H1 (cell line): ENCODE measurements at regions not wholly inside any gene's neighbourhood (a gene's known extent, or its start where the extent isn't known, plus 50 kb on each side); places are given as distances from the start of the nearest gene placed in this dataset.

Experiments used
- CTCF ChIA-PET: fragments of 300-600 bp; sonication (Branson Sonifier 250); formaldehyde crosslinking; loops from one replicate; lab custom pipeline; 2021; ENCODE audit not compliant: partially characterized antibody; lab: Charles Lee
- POLR2A ChIA-PET: fragments of 300-600 bp; sonication (Branson Sonifier 250); formaldehyde crosslinking; loops from one replicate; lab custom pipeline; 2021; ENCODE audit warnings: inconsistent platforms; ENCODE audit not compliant: partially characterized antibody; lab: Charles Lee
- DNase-seq, 2 experiments: peaks; one replicate each; pipeline versions ENCODE4 v3.0.0 to v3.0.0-alpha.2; 2010 to 2022; ENCODE audit warnings: low spot score in 2 of 2, low read depth in 1 of 2, mixed read lengths in 1 of 2
- FAIRE-seq: peaks from 2 replicates; lab custom pipeline; 2011; peaks lifted over from hg19 to GRCh38; lab: Jason Lieb, UNC
- H2AFZ ChIP-seq: 2 replicates; pipeline ENCODE4 v1.8.1; 2012; ENCODE audit warnings: low read length, inconsistent platforms
- H2AK5ac ChIP-seq: 2 replicates; pipeline ENCODE4 v1.6.1; 2013; ENCODE audit warnings: low read depth, low read length
- H2BK120ac ChIP-seq: replicated peaks from 2 replicates; pipeline ENCODE3; 2013; ENCODE audit warnings: low read depth, low read length, inconsistent platforms
- H2BK12ac ChIP-seq: 2 replicates; pipeline ENCODE4 v1.6.1; 2013; ENCODE audit warnings: low read depth, low read length
- H2BK15ac ChIP-seq: 2 replicates; pipeline ENCODE4 v1.6.1; 2013; ENCODE audit warnings: low read length
- H2BK20ac ChIP-seq: 2 replicates; pipeline ENCODE4 v1.6.1; 2013; ENCODE audit warnings: low read length
- H2BK5ac ChIP-seq: 2 replicates; pipeline ENCODE4 v1.6.1; 2013; ENCODE audit warnings: low read depth, low read length
- H3K14ac ChIP-seq: 2 replicates; pipeline ENCODE4 v1.6.1; 2013; ENCODE audit warnings: inconsistent platforms; ENCODE audit not compliant: insufficient read length
- H3K18ac ChIP-seq: 2 replicates; pipeline ENCODE4 v1.6.1; 2013; ENCODE audit warnings: low read length; ENCODE audit errors: extremely low read depth
- H3K23ac ChIP-seq: 2 replicates; pipeline ENCODE4 v1.6.1; 2013; ENCODE audit warnings: inconsistent platforms; ENCODE audit not compliant: insufficient read length
- H3K23me2 ChIP-seq: 2 replicates; pipeline ENCODE4 v1.6.1; 2013; ENCODE audit warnings: low read depth, low read length
- H3K27ac ChIP-seq: 2 replicates; pipeline ENCODE4 v1.6.1; 2011; ENCODE audit warnings: low read depth, low read length, inconsistent platforms
- H3K27me3 ChIP-seq, 4 experiments: replicated peaks in 1 of 4; 1 replicate in 1 of 4; 2 replicates in 3 of 4; pipeline versions ENCODE4 v1.6.1 to v1.8.1; 2011 to 2013; ENCODE audit warnings: low read length in 3 of 4, mild to moderate bottlenecking in 3 of 4, inconsistent platforms in 2 of 4, mixed read lengths in 2 of 4, moderate library complexity in 1 of 4; ENCODE audit not compliant: control insufficient read depth in 3 of 4, insufficient read depth in 3 of 4; ENCODE audit errors: extremely low read depth in 1 of 4
- H3K36me3 ChIP-seq, 4 experiments: 2 replicates each; pipeline versions ENCODE4 v1.6.1 to v1.8.1; 2011 to 2013; ENCODE audit warnings: mild to moderate bottlenecking in 4 of 4, low read length in 3 of 4, moderate library complexity in 2 of 4, control low read depth in 1 of 4, inconsistent platforms in 1 of 4; ENCODE audit not compliant: insufficient read depth in 4 of 4, control insufficient read depth in 2 of 4
- H3K4ac ChIP-seq: replicated peaks from 2 replicates; pipeline ENCODE3; 2013; ENCODE audit warnings: low read length, low read depth, mixed read lengths, inconsistent platforms; ENCODE audit not compliant: insufficient read length
- H3K4me1 ChIP-seq, 4 experiments: replicated peaks in 1 of 4; 1 replicate in 1 of 4; 2 replicates in 3 of 4; pipeline versions ENCODE4 v1.6.1 to v1.8.1; 2011 to 2013; ENCODE audit warnings: low read length in 3 of 4, inconsistent platforms in 2 of 4, mixed read lengths in 1 of 4; ENCODE audit not compliant: insufficient read depth in 4 of 4, control insufficient read depth in 3 of 4
- H3K4me2 ChIP-seq, 2 experiments: 2 replicates each; pipeline versions ENCODE4 v1.6.1 to v1.8.1; 2011 to 2013; ENCODE audit warnings: low read depth in 2 of 2, low read length in 2 of 2, control low read depth in 1 of 2, inconsistent platforms in 1 of 2, mild to moderate bottlenecking in 1 of 2; ENCODE audit not compliant: insufficient read depth in 1 of 2
- H3K4me3 ChIP-seq, 4 experiments: fragments of 200-600, 300-600 bp in 1 of 4; sonication (generic), shearing (Covaris generic), sonication (Bioruptor Twin) in 1 of 4; 2 replicates each; pipeline versions ENCODE4 v1.5.1 to v1.8.1; 2011 to 2016; ENCODE audit warnings: low read length in 4 of 4, low read depth in 3 of 4, control low read depth in 2 of 4, inconsistent platforms in 2 of 4, mild to moderate bottlenecking in 2 of 4, mixed read lengths in 1 of 4, moderate library complexity in 1 of 4; ENCODE audit not compliant: insufficient read depth in 2 of 4; ENCODE audit errors: extremely low read depth in 1 of 4
- H3K56ac ChIP-seq: replicated peaks from 2 replicates; pipeline ENCODE3; 2013; ENCODE audit warnings: low read depth, mild to moderate bottlenecking, mixed read lengths, low read length, inconsistent platforms; ENCODE audit not compliant: insufficient read length
- H3K79me1 ChIP-seq: 2 replicates; pipeline ENCODE4 v1.6.1; 2013; ENCODE audit warnings: low read depth, low read length, control low read depth
- H3K79me2 ChIP-seq, 2 experiments: 2 replicates each; pipeline versions ENCODE4 v1.6.1 to v1.8.1; 2012 to 2013; ENCODE audit warnings: low read length in 2 of 2, mild to moderate bottlenecking in 2 of 2, inconsistent platforms in 1 of 2; ENCODE audit not compliant: insufficient read depth in 2 of 2, control insufficient read depth in 1 of 2
- H3K9ac ChIP-seq, 4 experiments: replicated peaks in 1 of 4; 1 replicate in 1 of 4; 2 replicates in 3 of 4; pipeline versions ENCODE4 v1.6.1 to v1.8.1; 2011 to 2013; ENCODE audit warnings: low read depth in 3 of 4, low read length in 3 of 4, control low read depth in 2 of 4, mild to moderate bottlenecking in 2 of 4, moderate library complexity in 2 of 4, inconsistent platforms in 1 of 4; ENCODE audit errors: extremely low read depth in 1 of 4
- H3K9me3 ChIP-seq, 2 experiments: 2 replicates each; pipeline versions ENCODE4 v1.6.1 to v1.8.1; 2012 to 2013; ENCODE audit warnings: mild to moderate bottlenecking in 2 of 2, moderate library complexity in 2 of 2, control low read depth in 1 of 2, inconsistent platforms in 1 of 2, low read depth in 1 of 2, low read length in 1 of 2, mixed read lengths in 1 of 2; ENCODE audit not compliant: insufficient read depth in 2 of 2
- H4K20me1 ChIP-seq, 2 experiments: replicated peaks in 1 of 2; 2 replicates each; pipeline versions ENCODE3 to v1.8.1; 2011 to 2013; ENCODE audit warnings: inconsistent platforms in 2 of 2, low read length in 2 of 2, mild to moderate bottlenecking in 1 of 2; ENCODE audit not compliant: insufficient read depth in 2 of 2, control insufficient read depth in 1 of 2
- H4K5ac ChIP-seq: 2 replicates; pipeline ENCODE4 v1.6.1; 2013; ENCODE audit warnings: low read length, low read depth, mixed read lengths, inconsistent platforms; ENCODE audit not compliant: insufficient read length
- H4K8ac ChIP-seq: 2 replicates; pipeline ENCODE4 v1.8.0; 2013; ENCODE audit warnings: mild to moderate bottlenecking, moderate library complexity, low read length, inconsistent platforms; ENCODE audit not compliant: insufficient read depth; ENCODE audit errors: extremely low read depth
- H4K91ac ChIP-seq: replicated peaks from 2 replicates; pipeline ENCODE3; 2013; ENCODE audit warnings: low read length, mixed read lengths, inconsistent platforms; ENCODE audit not compliant: insufficient read length
- ASH2L ChIP-seq: fragments of 200-600, 300-600 bp; sonication (generic); IDR thresholded peaks from one replicate; pipeline ENCODE4 v1.7.1; 2017; ENCODE audit warnings: low read length
- BCL11A ChIP-seq, 2 experiments: IDR thresholded peaks; one replicate each; pipeline ENCODE4 v1.6.1; 2011; ENCODE audit warnings: low read depth in 2 of 2, low read length in 2 of 2, mild to moderate bottlenecking in 2 of 2
- BRCA1 ChIP-seq: IDR thresholded peaks from 2 replicates; pipeline ENCODE4 v1.6.1; 2012; ENCODE audit warnings: low read depth, low read length, improper control_type of control experiment
- KDM4A ChIP-seq: IDR thresholded peaks from one replicate; pipeline ENCODE4 v1.7.1; 2012; ENCODE audit warnings: low read depth, mild to moderate bottlenecking, moderate library complexity, low read length, inconsistent platforms; ENCODE audit not compliant: severe bottlenecking
- SP2 ChIP-seq: IDR thresholded peaks from 2 replicates; pipeline ENCODE4 v1.6.1; 2012; ENCODE audit warnings: mild to moderate bottlenecking, low read length, inconsistent platforms
- WGBS, 2 experiments: shearing (Covaris generic) in 1 of 2; methylation state at CpG; one replicate each; pipeline versions ENCODE4 v1.1.6 to v1.1.7; 2013 to 2015; ENCODE audit warnings: low lambda C conversion rate in 2 of 2, mixed read lengths in 2 of 2, inconsistent platforms in 1 of 2, low coverage in 1 of 2, missing lambda C conversion rate in 1 of 2; ENCODE audit not compliant: insufficient replicate concordance in 2 of 2, insufficient coverage in 1 of 2, insufficient read length in 1 of 2; ENCODE audit errors: extremely low coverage in 1 of 2, missing lambda C conversion rate in 1 of 2; 5-methylcytosine and 5-hydroxymethylcytosine counted together
- TF ChIP-seq, protein P1 (sequence below): IDR thresholded peaks from 2 replicates; pipeline ENCODE4 v1.6.1; 2011; ENCODE audit warnings: low read length, improper control_type of control experiment
- TF ChIP-seq, protein P2 (sequence below): IDR thresholded peaks from 2 replicates; pipeline ENCODE4 v1.6.1; 2012; ENCODE audit warnings: inconsistent platforms
- TF ChIP-seq, protein P3 (sequence below): IDR thresholded peaks from 2 replicates; pipeline ENCODE4 v1.6.1; 2012; ENCODE audit warnings: low read length, inconsistent platforms

DNA sequence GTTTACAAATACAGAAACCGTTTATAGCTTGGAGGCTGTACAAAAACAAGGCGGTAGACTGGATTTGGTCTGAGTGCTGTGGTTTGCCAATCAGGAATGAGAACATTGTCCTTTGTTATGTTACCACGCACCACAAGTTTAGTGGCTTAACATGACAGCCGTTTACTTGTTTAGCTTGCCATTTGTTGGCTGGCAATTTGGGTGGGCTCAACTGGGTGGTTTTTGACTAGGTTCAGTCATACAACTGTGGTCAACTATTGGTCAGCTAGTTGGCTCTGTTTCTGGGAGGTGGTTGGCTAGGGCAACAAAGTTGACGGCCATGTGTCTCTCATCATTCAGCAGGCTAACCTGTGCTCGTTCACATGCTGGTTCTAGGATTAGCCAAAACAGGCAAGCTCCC lies 60.1 kb upstream of the SP8 start:
- no peak overlapping the region for H2BK5ac ChIP-seq
- no peak overlapping the region for H2AK5ac ChIP-seq
- no peak overlapping the region for H3K14ac ChIP-seq
- no peak overlapping the region for H3K4ac ChIP-seq
- FAIRE-seq (no peak), DNase-seq (no peak)
- no peaks in the 10 kb centered on the region for H3K9me3 ChIP-seq
- no peaks in the 10 kb centered on the region; the same call in 1 of the 2 replicates for H3K79me1 ChIP-seq
- no peak overlapping the region for H3K27ac ChIP-seq
- H3K9ac ChIP-seq, result no peak overlapping the region
- no peak overlapping the region for H2BK15ac ChIP-seq
- H2AFZ ChIP-seq, result no peak overlapping the region
- no peak overlapping the region for H3K4me2 ChIP-seq
- no peak overlapping the region for H4K5ac ChIP-seq
- no peaks in the 10 kb centered on the region for H4K20me1 ChIP-seq
- WGBS, 2 experiments, result 89% methylated on average over 6 of the region's 6 CpGs; no CpG with 5 or more reads in 1 of the 2 experiments
- H3K23me2 ChIP-seq, result no peaks in the 10 kb centered on the region
- POLR2A ChIA-PET, result interaction anchor here (1.6 kb wide), 1 partner anchor 27 kb away, joined by 4 read pairs; no protein-coding TSS in a partner anchor
- no peak overlapping the region for H4K91ac ChIP-seq
- H3K79me2 ChIP-seq, result no peaks in the 10 kb centered on the region; a peak in 1 of 4 replicates
- no peaks in the 10 kb centered on the region for H3K36me3 ChIP-seq
- H3K27me3 ChIP-seq, result no peaks in the 10 kb centered on the region
- CTCF ChIA-PET, result interaction anchor here (0.9 to 2.1 kb wide), 2 partner anchors 15 to 23 kb away, joined by 3 to 5 read pairs; no protein-coding TSS in a partner anchor
- no peak overlapping the region; the same call in 1 of the 2 replicates for H2BK20ac ChIP-seq
- H2BK12ac ChIP-seq, result no peak overlapping the region
- no peak overlapping the region for H3K23ac ChIP-seq
- H3K4me3 ChIP-seq, result no peak overlapping the region
- H3K4me1 ChIP-seq, result no peaks in the 10 kb centered on the region
- no peak overlapping the region for H3K18ac ChIP-seq
- no peak overlapping the region for H4K8ac ChIP-seq
- H2BK120ac ChIP-seq, result no peak overlapping the region
- no peak overlapping the region for H3K56ac ChIP-seq
- TF ChIP-seq BRCA1 (no peak), KDM4A (no peak), BCL11A (IDR thresholded peaks at IDR 0.05; ENCODE audit: low read depth in 2 of 2, low read length in 2 of 2) (no peak), SP2 (no peak), ASH2L (no peak)
- TF ChIP-seq, protein P1, sequence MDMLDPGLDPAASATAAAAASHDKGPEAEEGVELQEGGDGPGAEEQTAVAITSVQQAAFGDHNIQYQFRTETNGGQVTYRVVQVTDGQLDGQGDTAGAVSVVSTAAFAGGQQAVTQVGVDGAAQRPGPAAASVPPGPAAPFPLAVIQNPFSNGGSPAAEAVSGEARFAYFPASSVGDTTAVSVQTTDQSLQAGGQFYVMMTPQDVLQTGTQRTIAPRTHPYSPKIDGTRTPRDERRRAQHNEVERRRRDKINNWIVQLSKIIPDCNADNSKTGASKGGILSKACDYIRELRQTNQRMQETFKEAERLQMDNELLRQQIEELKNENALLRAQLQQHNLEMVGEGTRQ, result no peak
- TF ChIP-seq, protein P2, sequence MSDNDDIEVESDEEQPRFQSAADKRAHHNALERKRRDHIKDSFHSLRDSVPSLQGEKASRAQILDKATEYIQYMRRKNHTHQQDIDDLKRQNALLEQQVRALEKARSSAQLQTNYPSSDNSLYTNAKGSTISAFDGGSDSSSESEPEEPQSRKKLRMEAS, result no peak
- TF ChIP-seq, protein P3, sequence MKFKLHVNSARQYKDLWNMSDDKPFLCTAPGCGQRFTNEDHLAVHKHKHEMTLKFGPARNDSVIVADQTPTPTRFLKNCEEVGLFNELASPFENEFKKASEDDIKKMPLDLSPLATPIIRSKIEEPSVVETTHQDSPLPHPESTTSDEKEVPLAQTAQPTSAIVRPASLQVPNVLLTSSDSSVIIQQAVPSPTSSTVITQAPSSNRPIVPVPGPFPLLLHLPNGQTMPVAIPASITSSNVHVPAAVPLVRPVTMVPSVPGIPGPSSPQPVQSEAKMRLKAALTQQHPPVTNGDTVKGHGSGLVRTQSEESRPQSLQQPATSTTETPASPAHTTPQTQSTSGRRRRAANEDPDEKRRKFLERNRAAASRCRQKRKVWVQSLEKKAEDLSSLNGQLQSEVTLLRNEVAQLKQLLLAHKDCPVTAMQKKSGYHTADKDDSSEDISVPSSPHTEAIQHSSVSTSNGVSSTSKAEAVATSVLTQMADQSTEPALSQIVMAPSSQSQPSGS, result no peak
